ENCODE measurements at regions not wholly inside any gene's neighbourhood (a gene's known extent, or its start where the extent isn't known, plus 50 kb on each side); places are given as distances from the start of the nearest gene placed in this dataset.
"Not testable (repeated sequence)": the region's sequence is repeated elsewhere in the genome, so short reads cannot be mapped to it uniquely, and the experiment has no call there.

DNA sequence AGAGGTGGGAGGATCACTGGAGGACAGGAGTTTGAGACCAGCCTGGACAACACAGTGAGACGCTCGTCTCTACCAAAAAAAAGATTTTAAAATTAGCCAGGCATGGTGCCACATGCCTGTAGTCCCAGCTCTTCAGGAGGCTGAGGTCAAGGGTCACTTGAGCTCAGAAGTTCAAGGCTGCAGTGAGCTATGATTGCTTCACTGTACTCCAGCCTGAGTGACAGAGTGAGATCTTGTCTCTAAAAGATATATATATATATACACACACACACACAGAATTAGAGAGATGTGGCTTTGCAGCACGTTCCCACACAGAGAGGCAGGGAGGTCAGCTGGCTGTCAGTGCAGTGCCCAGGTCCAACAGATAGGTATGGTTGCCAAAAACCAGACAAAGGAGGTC, 363.4 kb downstream of the BCL2L11 start:
- TF ChIP-seq CTCF (IDR thresholded peaks at IDR 0.05; ENCODE audit: low read depth, low read length, poor library complexity, severe bottlenecking); EZH2phosphoT487 (IDR thresholded peaks at IDR 0.05; ENCODE audit: borderline replicate concordance, low read length): not testable (repeated sequence)

Data from DOHH2 (cell line).